Keratinocyte (primary cell): ENCODE measurements at regions not wholly inside any gene's neighbourhood (a gene's known extent, or its start where the extent isn't known, plus 50 kb on each side); places are given as distances from the start of the nearest gene placed in this dataset.

ENCODE experiments used
- DNase-seq: peaks from one replicate; pipeline ENCODE4 v3.0.0-alpha.2; 2011; ENCODE audit warnings: low read depth, missing footprints, low spot score
- FAIRE-seq: peaks from 2 replicates; lab custom pipeline; 2011; peaks lifted over from hg19 to GRCh38; lab: Jason Lieb, UNC
- H2AFZ ChIP-seq: 2 replicates; pipeline ENCODE4 v1.6.0; 2012; ENCODE audit warnings: low read length, control low read depth, inconsistent platforms; ENCODE audit not compliant: control insufficient read depth
- H3K27ac ChIP-seq: 2 replicates; pipeline ENCODE4 v1.5.1; 2011; ENCODE audit warnings: low read length; ENCODE audit not compliant: control insufficient read depth, insufficient read depth
- H3K27me3 ChIP-seq: 3 replicates; pipeline ENCODE4 v1.6.0; 2011; ENCODE audit warnings: low read length; ENCODE audit not compliant: control insufficient read depth, insufficient read depth; ENCODE audit errors: extremely low read depth
- H3K36me3 ChIP-seq, 2 experiments: 2 replicates in 1 of 2; 3 replicates in 1 of 2; pipeline ENCODE4 v1.5.1; 2011; ENCODE audit warnings: low read length in 2 of 2, mild to moderate bottlenecking in 1 of 2; ENCODE audit not compliant: control insufficient read depth in 2 of 2, insufficient read depth in 2 of 2; ENCODE audit errors: extremely low read depth in 1 of 2
- H3K4me1 ChIP-seq: 3 replicates; pipeline ENCODE4 v1.5.1; 2011; ENCODE audit warnings: low read length; ENCODE audit not compliant: control insufficient read depth, insufficient read depth; ENCODE audit errors: extremely low read depth
- H3K4me2 ChIP-seq: 3 replicates; pipeline ENCODE4 v1.6.0; 2011; ENCODE audit warnings: low read depth, low read length; ENCODE audit not compliant: control insufficient read depth, insufficient read depth; ENCODE audit errors: extremely low read depth
- H3K4me3 ChIP-seq, 3 experiments: fragments of 200-600 bp in 1 of 3; sonication (generic) in 1 of 3; 2 replicates in 2 of 3; 3 replicates in 1 of 3; pipeline ENCODE4 v1.5.1; 2011 to 2016; ENCODE audit warnings: low read length in 3 of 3, mild to moderate bottlenecking in 3 of 3, control low read depth in 2 of 3, inconsistent platforms in 1 of 3, low read depth in 1 of 3, mixed read lengths in 1 of 3, mixed run types in 1 of 3, moderate library complexity in 1 of 3; ENCODE audit not compliant: control insufficient read depth in 2 of 3, insufficient read depth in 2 of 3; ENCODE audit errors: extremely low read depth in 1 of 3
- H3K79me2 ChIP-seq: 2 replicates; pipeline ENCODE4 v1.6.0; 2012; ENCODE audit warnings: low read length; ENCODE audit not compliant: control insufficient read depth, insufficient read depth
- H3K9ac ChIP-seq: 3 replicates; pipeline ENCODE4 v1.6.0; 2011; ENCODE audit warnings: low read length; ENCODE audit not compliant: control insufficient read depth, insufficient read depth; ENCODE audit errors: extremely low read depth
- H3K9me1 ChIP-seq: 3 replicates; pipeline ENCODE4 v1.6.0; 2011; ENCODE audit warnings: low read length; ENCODE audit not compliant: control insufficient read depth, insufficient read depth; ENCODE audit errors: extremely low read depth
- H3K9me3 ChIP-seq: 2 replicates; pipeline ENCODE4 v1.5.1; 2012; ENCODE audit warnings: low read depth, low read length; ENCODE audit not compliant: control insufficient read depth
- H4K20me1 ChIP-seq: 3 replicates; pipeline ENCODE4 v1.6.0; 2011; ENCODE audit warnings: low read length; ENCODE audit not compliant: control insufficient read depth, insufficient read depth; ENCODE audit errors: extremely low read depth
- CTCF ChIP-seq, 3 experiments: IDR thresholded peaks in 1 of 3; conservative IDR thresholded peaks in 1 of 3; optimal IDR thresholded peaks in 1 of 3; 2 replicates in 2 of 3; 3 replicates in 1 of 3; pipeline versions ENCODE3 to v1.5.1; 2011; ENCODE audit warnings: low read length in 3 of 3, mild to moderate bottlenecking in 3 of 3, moderate library complexity in 2 of 3, control low read depth in 1 of 3, inconsistent platforms in 1 of 3; ENCODE audit not compliant: insufficient read depth in 2 of 3; ENCODE audit errors: extremely low read depth in 1 of 3
- EZH2 ChIP-seq: IDR thresholded peaks from one replicate; pipeline ENCODE4 v1.6.1; 2012; ENCODE audit warnings: inconsistent platforms, mild to moderate bottlenecking, low read length, moderate library complexity
- dilution Hi-C: fragments of 300-500 bp; cut with MboI; formaldehyde crosslinking; loops from one replicate; pipeline ENCODE4 v1.7.0; 2020; ENCODE audit warnings: low sequenced_read_pairs; ENCODE audit not compliant: extremely low pct_ligation_motif_present

- no peaks in the 10 kb centered on the region for H3K9me1 ChIP-seq
- no peaks in the 10 kb centered on the region for H3K27me3 ChIP-seq
- FAIRE-seq, result no peak
- H3K4me3 ChIP-seq, result no peak overlapping the region
- H3K9ac ChIP-seq, result no peak overlapping the region
- H4K20me1 ChIP-seq, result no peaks in the 10 kb centered on the region
- H3K4me1 ChIP-seq, result peaks cover 10% of the 10 kb centered on the region
- no peak overlapping the region for H2AFZ ChIP-seq
- peaks cover 33% of the 10 kb centered on the region for H3K79me2 ChIP-seq
- H3K27ac ChIP-seq, result peak overlapping the region; percentile 56
- no peaks in the 10 kb centered on the region for H3K36me3 ChIP-seq
- H3K9me3 ChIP-seq, result no peaks in the 10 kb centered on the region
- dilution Hi-C loops, result no loop called here
- no peak for DNase-seq
- TF ChIP-seq EZH2 (no peak), CTCF (optimal IDR thresholded peaks at IDR 0.05 in 1 of 3, IDR thresholded peaks at IDR 0.05 in 1 of 3, conservative IDR thresholded peaks at IDR 0.05 in 1 of 3; ENCODE audit: extremely low read depth in 1 of 3, insufficient read depth in 2 of 3, low read length in 3 of 3) (no peak)
- peak overlapping the region; percentile 76 for H3K4me2 ChIP-seq
Measured at GRCh38 chr4:182170417-182170935, 72.7 kb upstream of the TENM3 start.

GRCh38 chr4:182174979-182175378, 68.2 kb upstream of the TENM3 start:
- H3K9ac ChIP-seq, result no peak overlapping the region
- no peak overlapping the region for H3K4me2 ChIP-seq
- peaks cover 2% of the 10 kb centered on the region for H3K9me1 ChIP-seq
- no peaks in the 10 kb centered on the region for H3K36me3 ChIP-seq
- no peaks in the 10 kb centered on the region for H3K9me3 ChIP-seq
- H2AFZ ChIP-seq, result no peak overlapping the region
- no peak for TF ChIP-seq EZH2
- no peak for TF ChIP-seq CTCF (optimal IDR thresholded peaks at IDR 0.05 in 1 of 3, IDR thresholded peaks at IDR 0.05 in 1 of 3, conservative IDR thresholded peaks at IDR 0.05 in 1 of 3; ENCODE audit: extremely low read depth in 1 of 3, insufficient read depth in 2 of 3, low read length in 3 of 3)
- DNase-seq, result no peak
- peaks cover 8% of the 10 kb centered on the region for H3K4me1 ChIP-seq
- no peak for FAIRE-seq
- no peak overlapping the region for H3K27ac ChIP-seq
- no peak overlapping the region for H3K4me3 ChIP-seq
- H3K27me3 ChIP-seq, result no peaks in the 10 kb centered on the region
- dilution Hi-C loops, result no loop called here
- no peaks in the 10 kb centered on the region for H4K20me1 ChIP-seq
- H3K79me2 ChIP-seq, result peaks cover 31% of the 10 kb centered on the region
